ENCODE measurements at regions not wholly inside any gene's neighbourhood (a gene's known extent, or its start where the extent isn't known, plus 50 kb on each side); places are given as distances from the start of the nearest gene placed in this dataset.
"Not testable (repeated sequence)": the region's sequence is repeated elsewhere in the genome, so short reads cannot be mapped to it uniquely, and the experiment has no call there.

DNA sequence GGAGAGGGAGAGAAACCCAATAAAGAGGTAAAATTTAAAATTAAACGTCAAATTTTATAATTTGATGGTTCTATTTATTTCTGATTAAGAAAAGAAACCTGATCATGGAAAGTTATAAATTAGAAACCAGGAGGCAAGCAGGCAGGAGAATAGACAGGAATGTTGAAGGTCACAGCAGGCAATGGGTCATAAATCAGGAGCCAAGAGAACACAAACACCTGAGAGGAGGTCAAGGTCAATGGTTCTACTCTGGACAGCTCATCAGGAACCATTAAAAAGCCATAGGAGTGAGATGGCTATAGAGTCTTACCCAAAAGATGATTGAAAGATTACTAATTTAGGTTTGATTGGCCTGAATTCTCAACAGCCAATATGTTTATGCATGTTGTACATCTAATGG lies 126.9 kb upstream of the HCCS start:
- no peak overlapping the region for H3K4me3 ChIP-seq (ENCODE audit: low read depth, low read length)
- TF ChIP-seq, protein P1, sequence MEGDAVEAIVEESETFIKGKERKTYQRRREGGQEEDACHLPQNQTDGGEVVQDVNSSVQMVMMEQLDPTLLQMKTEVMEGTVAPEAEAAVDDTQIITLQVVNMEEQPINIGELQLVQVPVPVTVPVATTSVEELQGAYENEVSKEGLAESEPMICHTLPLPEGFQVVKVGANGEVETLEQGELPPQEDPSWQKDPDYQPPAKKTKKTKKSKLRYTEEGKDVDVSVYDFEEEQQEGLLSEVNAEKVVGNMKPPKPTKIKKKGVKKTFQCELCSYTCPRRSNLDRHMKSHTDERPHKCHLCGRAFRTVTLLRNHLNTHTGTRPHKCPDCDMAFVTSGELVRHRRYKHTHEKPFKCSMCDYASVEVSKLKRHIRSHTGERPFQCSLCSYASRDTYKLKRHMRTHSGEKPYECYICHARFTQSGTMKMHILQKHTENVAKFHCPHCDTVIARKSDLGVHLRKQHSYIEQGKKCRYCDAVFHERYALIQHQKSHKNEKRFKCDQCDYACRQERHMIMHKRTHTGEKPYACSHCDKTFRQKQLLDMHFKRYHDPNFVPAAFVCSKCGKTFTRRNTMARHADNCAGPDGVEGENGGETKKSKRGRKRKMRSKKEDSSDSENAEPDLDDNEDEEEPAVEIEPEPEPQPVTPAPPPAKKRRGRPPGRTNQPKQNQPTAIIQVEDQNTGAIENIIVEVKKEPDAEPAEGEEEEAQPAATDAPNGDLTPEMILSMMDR (IDR thresholded peaks at IDR 0.05; ENCODE audit: insufficient read depth, low read depth, low read length): no peak

DNA sequence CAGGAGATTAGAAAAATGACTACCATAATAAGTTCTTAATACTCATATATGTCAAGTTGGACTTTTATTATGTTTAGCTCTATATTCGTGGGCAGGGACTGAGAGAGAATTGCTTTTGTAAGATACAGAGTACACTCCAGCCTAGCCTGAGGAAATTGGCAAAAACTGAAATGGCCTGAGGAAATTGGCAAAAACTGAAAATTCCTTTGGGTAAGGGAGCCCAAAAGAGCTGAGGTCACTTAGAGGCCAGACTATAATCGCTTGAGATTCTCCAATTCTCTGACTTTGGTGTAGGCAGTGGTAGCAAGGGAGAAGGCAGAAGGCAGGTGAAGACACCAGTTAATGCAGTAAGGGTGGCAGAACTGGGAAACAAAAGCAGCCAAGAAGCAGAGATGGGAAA lies 124.5 kb upstream of the HCCS start:
- no peak for DNase-seq (ENCODE audit: low read depth)
- TF ChIP-seq, protein P1 (IDR thresholded peaks at IDR 0.05; ENCODE audit: insufficient read depth, low read depth, low read length): no peak

More for the DNA sequence above, 126.9 kb upstream of the HCCS start:
- no peak for DNase-seq (ENCODE audit: low read depth)

DNA sequence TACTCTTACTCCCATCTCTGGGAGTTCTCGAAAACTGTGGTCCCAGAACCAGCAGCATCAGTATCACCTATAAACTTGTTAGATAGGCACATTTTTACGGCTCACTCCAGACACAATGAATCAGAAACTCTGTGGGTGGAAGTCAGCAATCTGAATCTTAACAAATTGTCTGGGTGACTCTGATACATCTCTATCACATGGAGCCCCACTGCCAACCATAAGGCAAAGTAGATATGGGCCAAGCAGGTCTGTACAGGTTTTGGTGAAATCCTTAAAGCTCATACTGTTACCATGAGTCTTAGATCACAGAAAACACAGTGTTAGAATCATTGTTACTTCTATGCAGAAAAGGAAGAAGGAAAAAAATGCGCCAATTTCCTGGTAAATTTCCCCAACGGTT lies 122.5 kb upstream of the HCCS start:
- no peak for DNase-seq (ENCODE audit: low read depth)
- no peak overlapping the region for H3K4me3 ChIP-seq (ENCODE audit: low read depth, low read length)
- TF ChIP-seq, protein P1 (IDR thresholded peaks at IDR 0.05; ENCODE audit: insufficient read depth, low read depth, low read length): no peak

More for the DNA sequence above, 124.5 kb upstream of the HCCS start:
- no peak overlapping the region for H3K4me3 ChIP-seq (ENCODE audit: low read depth, low read length)

DNA sequence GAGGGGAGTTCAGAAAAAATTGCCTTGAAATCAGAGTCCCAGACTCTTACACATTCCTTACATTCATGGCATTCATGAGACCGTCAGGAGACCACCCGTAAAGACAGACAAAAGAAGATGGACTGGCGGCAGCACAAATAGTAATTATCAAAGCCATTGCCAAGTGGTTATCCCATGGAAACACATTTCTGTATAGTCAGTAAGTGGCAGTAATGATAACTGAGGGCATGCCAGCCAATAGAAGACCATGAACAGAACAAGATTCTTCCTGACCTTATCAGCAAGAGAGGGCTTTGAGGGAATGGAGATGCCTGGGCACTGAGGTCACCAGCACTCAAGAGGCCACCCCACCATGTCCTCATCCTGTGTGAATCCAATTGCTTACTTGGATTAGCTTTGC lies 121.7 kb upstream of the HCCS start:
- DNase-seq (ENCODE audit: low read depth): no peak
- TF ChIP-seq, protein P1 (IDR thresholded peaks at IDR 0.05; ENCODE audit: insufficient read depth, low read depth, low read length): no peak

DNA sequence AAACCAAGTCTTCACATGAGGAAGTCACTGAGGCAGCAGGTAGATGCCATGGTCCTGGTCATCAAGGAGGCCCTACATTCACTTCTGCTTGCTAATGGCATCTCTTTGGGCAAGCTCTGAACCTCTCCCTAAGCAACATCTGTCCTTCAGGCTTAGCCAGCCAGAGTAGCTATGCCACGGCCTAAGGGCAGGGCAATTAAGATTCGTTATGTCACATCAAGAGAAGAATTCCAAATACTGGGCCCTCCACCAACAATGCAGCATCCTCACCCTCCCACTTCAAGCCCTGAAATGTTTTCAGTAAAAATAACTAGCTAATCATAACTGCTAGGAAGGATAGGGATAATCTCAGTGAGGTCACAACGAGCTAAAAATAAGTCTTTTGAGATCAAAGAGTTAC lies 120.7 kb upstream of the HCCS start:
- TF ChIP-seq, protein P1 (IDR thresholded peaks at IDR 0.05; ENCODE audit: insufficient read depth, low read depth, low read length): no peak
- no peak for DNase-seq (ENCODE audit: low read depth)
- no peak overlapping the region for H3K4me3 ChIP-seq (ENCODE audit: low read depth, low read length)

More for the DNA sequence above, 121.7 kb upstream of the HCCS start:
- no peak overlapping the region for H3K4me3 ChIP-seq (ENCODE audit: low read depth, low read length)

DNA sequence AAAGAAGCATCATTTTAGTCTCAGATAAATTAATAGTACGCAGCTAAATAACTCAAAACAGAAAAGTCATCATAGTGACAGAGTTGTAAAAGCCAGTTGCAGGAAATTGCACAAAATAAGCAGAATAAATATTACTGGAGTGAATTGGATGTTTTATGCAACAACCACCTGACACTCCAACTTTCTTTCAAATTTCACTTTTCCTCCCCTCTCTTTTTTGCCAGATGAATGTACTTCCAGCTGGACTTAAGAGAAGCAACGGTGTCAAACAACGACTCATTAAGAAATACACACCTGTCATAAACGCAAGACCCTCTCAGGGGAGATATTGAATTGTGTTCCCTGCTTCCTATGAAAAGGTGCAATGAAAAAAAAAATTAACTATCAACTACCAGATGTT lies 120.2 kb upstream of the HCCS start:
- H3K4me3 ChIP-seq (ENCODE audit: low read depth, low read length): no peak overlapping the region
- TF ChIP-seq, protein P1 (IDR thresholded peaks at IDR 0.05; ENCODE audit: insufficient read depth, low read depth, low read length): no peak
- no peak for DNase-seq (ENCODE audit: low read depth)

DNA sequence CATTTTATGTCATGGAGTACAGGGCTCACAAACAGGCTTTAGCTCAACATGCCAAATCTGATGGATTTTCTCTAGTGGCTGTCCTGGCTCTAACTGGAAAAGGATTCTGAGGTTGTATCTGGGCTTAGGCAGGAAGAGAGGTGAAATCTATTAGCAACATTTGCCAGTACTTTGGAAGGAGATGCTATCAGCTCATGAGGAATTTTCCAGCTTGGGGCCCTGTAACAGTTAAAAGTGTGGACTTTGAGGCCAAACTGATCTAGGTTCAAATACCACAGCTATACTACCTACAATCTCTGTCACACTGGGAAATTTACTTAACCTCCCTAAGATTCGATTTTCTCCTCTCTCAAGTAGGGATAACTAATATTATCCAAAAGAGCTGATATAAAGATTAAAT lies 119.0 kb upstream of the HCCS start:
- DNase-seq (ENCODE audit: low read depth): no peak
- no peak overlapping the region for H3K4me3 ChIP-seq (ENCODE audit: low read depth, low read length)
- TF ChIP-seq, protein P1 (IDR thresholded peaks at IDR 0.05; ENCODE audit: insufficient read depth, low read depth, low read length): no peak

DNA sequence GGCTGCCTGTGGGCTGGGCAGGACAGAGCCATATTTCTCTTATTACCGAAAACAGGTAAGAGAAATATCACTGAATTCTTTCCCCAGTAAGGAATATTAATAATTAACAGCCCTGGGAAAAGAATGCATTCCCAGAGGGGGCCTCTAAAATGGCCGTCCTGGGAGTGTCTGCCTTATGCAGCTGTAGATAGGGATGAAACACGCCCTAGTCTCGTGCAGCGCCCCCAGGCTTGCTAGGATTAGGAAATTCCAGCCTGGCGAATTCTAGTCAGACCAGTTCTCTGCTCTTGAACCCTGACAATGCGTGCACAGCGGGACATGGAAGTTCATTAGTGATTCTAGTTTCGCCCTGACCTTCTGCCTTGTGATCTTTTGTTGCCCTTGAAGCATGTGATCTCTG lies 104.1 kb upstream of the HCCS start:
- not testable (repeated sequence) for DNase-seq (ENCODE audit: low read depth)

More for the DNA sequence above, 104.1 kb upstream of the HCCS start:
- not testable (repeated sequence) for H3K4me3 ChIP-seq (ENCODE audit: low read depth, low read length)
